Fibroblast of pulmonary artery (primary cell): ENCODE measurements at regions not wholly inside any gene's neighbourhood (a gene's known extent, or its start where the extent isn't known, plus 50 kb on each side); places are given as distances from the start of the nearest gene placed in this dataset.
A peak's percentile ranks its signal among the peaks of the same experiment; 100 is the strongest.

Source experiments
- DNase-seq: peaks from one replicate; pipeline ENCODE4 v3.0.0-alpha.2; 2010; ENCODE audit warnings: low read depth
- H3K4me3 ChIP-seq: replicated peaks from 2 replicates; pipeline ENCODE4 v1.5.1; 2011; ENCODE audit warnings: low read depth, mild to moderate bottlenecking, control low read depth, low read length, moderate library complexity
- CTCF ChIP-seq: IDR thresholded peaks from 2 replicates; pipeline ENCODE4 v1.5.1; 2011; ENCODE audit warnings: mild to moderate bottlenecking, control low read depth, low read length, inconsistent platforms; ENCODE audit errors: missing control alignments

GRCh38 chr12:102702447-102703114 is 214.5 kb downstream of the PAH start:
- peak; percentile 72 for TF ChIP-seq CTCF
- H3K4me3 ChIP-seq = no peak overlapping the region
- DNase-seq = peak; percentile 75

- H3K4me3 ChIP-seq = no peak overlapping the region
- no peak for DNase-seq
- no peak for TF ChIP-seq CTCF
Observed at GRCh38 chr12:102696045-102696444, 215.7 kb upstream of the IGF1 start.

GRCh38 chr12:102694903-102695302 is 214.5 kb upstream of the IGF1 start:
- DNase-seq = no peak
- H3K4me3 ChIP-seq = no peak overlapping the region

GRCh38 chr12:102691773-102692555 is 211.6 kb upstream of the IGF1 start:
- no peak for DNase-seq
- no peak for TF ChIP-seq CTCF

More at GRCh38 chr12:102694903-102695302, 214.5 kb upstream of the IGF1 start:
- no peak for TF ChIP-seq CTCF

GRCh38 chr12:102690253-102690652 is 209.9 kb upstream of the IGF1 start:
- DNase-seq = no peak
- TF ChIP-seq CTCF = no peak
- no peak overlapping the region for H3K4me3 ChIP-seq

More at GRCh38 chr12:102691773-102692555, 211.6 kb upstream of the IGF1 start:
- H3K4me3 ChIP-seq = no peak overlapping the region

- H3K4me3 ChIP-seq = no peak overlapping the region
- no peak for TF ChIP-seq CTCF
- DNase-seq = no peak
Observed at GRCh38 chr12:102689701-102690100, 209.3 kb upstream of the IGF1 start.

GRCh38 chr12:102687523-102687922 is 207.2 kb upstream of the IGF1 start:
- H3K4me3 ChIP-seq = no peak overlapping the region
- no peak for DNase-seq
- no peak for TF ChIP-seq CTCF
